WTC11 (cell line): ENCODE measurements at regions not wholly inside any gene's neighbourhood (a gene's known extent, or its start where the extent isn't known, plus 50 kb on each side); places are given as distances from the start of the nearest gene placed in this dataset.

ENCODE experiments used
- ATAC-seq: fragments of 200-7000 bp; cut with Tn5 transposase; 2 replicates; pipeline ENCODE4 v1.10.0; 2021; ENCODE audit warnings: mild to moderate bottlenecking, moderate library complexity
- CTCF ChIA-PET: fragments of 300-600 bp; sonication (Branson Sonifier 250); formaldehyde crosslinking; loops from one replicate; lab custom pipeline; 2021; ENCODE audit warnings: antibody characterized with exemption; lab: Charles Lee
- POLR2A ChIA-PET: fragments of 350-600 bp; sonication (Branson Sonifier 250); formaldehyde crosslinking; loops from one replicate; lab custom pipeline; 2021; ENCODE audit warnings: antibody characterized with exemption; lab: Charles Lee
- DNase-seq: peaks from one replicate; pipeline ENCODE4 v3.0.0; 2021; ENCODE audit warnings: low spot score
- H3K27ac Mint-ChIP-seq: 2 replicates; pipeline ENCODE4 v1.8.0; 2021; ENCODE audit warnings: mixed read lengths
- H3K27me3 Mint-ChIP-seq: 2 replicates; pipeline ENCODE4 v1.8.0; 2021; ENCODE audit warnings: low read depth, mild to moderate bottlenecking, moderate library complexity, mixed read lengths
- H3K36me3 Mint-ChIP-seq: 2 replicates; pipeline ENCODE4 v1.8.0; 2021; ENCODE audit warnings: mixed read lengths
- H3K4me1 Mint-ChIP-seq: 2 replicates; pipeline ENCODE4 v1.8.0; 2022; ENCODE audit warnings: mixed read lengths
- H3K4me3 Mint-ChIP-seq: 2 replicates; pipeline ENCODE4 v1.8.0; 2021; ENCODE audit warnings: mild to moderate bottlenecking, moderate library complexity, mixed read lengths
- H3K9me3 Mint-ChIP-seq: 2 replicates; pipeline ENCODE4 v1.8.0; 2021; ENCODE audit warnings: mixed read lengths
- CBFB ChIP-seq: sonication (generic); formaldehyde crosslinking; IDR thresholded peaks from 2 replicates; pipeline ENCODE4 v1.8.1; 2022; ENCODE audit warnings: mild to moderate bottlenecking, low read depth, missing genetic modification reagents
- CREB1 ChIP-seq: sonication (generic); formaldehyde crosslinking; IDR thresholded peaks from 2 replicates; pipeline ENCODE4 v1.8.0; 2023; ENCODE audit warnings: mild to moderate bottlenecking, missing genetic modification reagents
- CREM ChIP-seq: sonication (generic); formaldehyde crosslinking; IDR thresholded peaks from 2 replicates; pipeline ENCODE4 v1.8.1; 2022; ENCODE audit warnings: mild to moderate bottlenecking, missing genetic modification reagents, moderate library complexity
- ESRRA ChIP-seq: sonication (generic); formaldehyde crosslinking; IDR thresholded peaks from 2 replicates; pipeline ENCODE4 v1.8.1; 2022; ENCODE audit warnings: mild to moderate bottlenecking, missing genetic modification reagents, borderline replicate concordance
- JAZF1 ChIP-seq: fragments of 250-450 bp; sonication (Bioruptor Pico); IDR thresholded peaks from 2 replicates; pipeline ENCODE4 v1.9.0; 2021; ENCODE audit warnings: moderate library complexity, mild to moderate bottlenecking, inconsistent platforms
- JUN ChIP-seq: sonication (generic); formaldehyde crosslinking; IDR thresholded peaks from 2 replicates; pipeline ENCODE4 v1.8.0; 2023; ENCODE audit warnings: mild to moderate bottlenecking, missing genetic modification reagents
- MYBL2 ChIP-seq: sonication (generic); formaldehyde crosslinking; IDR thresholded peaks from 2 replicates; pipeline ENCODE4 v1.8.1; 2023; ENCODE audit warnings: mild to moderate bottlenecking, moderate library complexity, missing genetic modification reagents
- PRRX2 ChIP-seq: fragments of 250-450 bp; sonication (Bioruptor Pico); IDR thresholded peaks from 2 replicates; pipeline ENCODE4 v1.8.0; 2021; ENCODE audit warnings: mild to moderate bottlenecking
- SMAD4 ChIP-seq: sonication (generic); formaldehyde crosslinking; IDR thresholded peaks from 2 replicates; pipeline ENCODE4 v1.8.0; 2022; ENCODE audit warnings: mild to moderate bottlenecking, missing genetic modification reagents
- TEAD1 ChIP-seq: sonication (generic); formaldehyde crosslinking; IDR thresholded peaks from 2 replicates; pipeline ENCODE4 v1.8.0; 2022; ENCODE audit warnings: mild to moderate bottlenecking, missing genetic modification reagents
- ZNF416 ChIP-seq: fragments of 250-450 bp; sonication (Bioruptor Pico); IDR thresholded peaks from 2 replicates; pipeline ENCODE4 v1.9.0; 2021; ENCODE audit warnings: mild to moderate bottlenecking, inconsistent platforms
- TF ChIP-seq, protein P1 (sequence below): sonication (generic); formaldehyde crosslinking; IDR thresholded peaks from 2 replicates; pipeline ENCODE4 v1.8.1; 2023; ENCODE audit warnings: mild to moderate bottlenecking, missing genetic modification reagents, borderline replicate concordance
- TF ChIP-seq, protein P2 (sequence below): sonication (generic); formaldehyde crosslinking; IDR thresholded peaks from 2 replicates; pipeline ENCODE4 v1.8.1; 2023; ENCODE audit warnings: mild to moderate bottlenecking, missing genetic modification reagents, moderate library complexity
- TF ChIP-seq, protein P3 (sequence below): fragments of 250-450 bp; sonication (Bioruptor Pico); IDR thresholded peaks from 2 replicates; pipeline ENCODE4 v2.1.2; 2022; ENCODE audit warnings: mild to moderate bottlenecking, moderate library complexity
- TF ChIP-seq, protein P4 (sequence below): sonication (generic); formaldehyde crosslinking; IDR thresholded peaks from 2 replicates; pipeline ENCODE4 v1.8.1; 2022; ENCODE audit warnings: low read depth, mild to moderate bottlenecking, moderate library complexity, missing genetic modification reagents, borderline replicate concordance
- TF ChIP-seq, protein P5 (sequence below): sonication (generic); formaldehyde crosslinking; IDR thresholded peaks from 2 replicates; pipeline ENCODE4 v1.8.0; 2023; ENCODE audit warnings: missing genetic modification reagents, mild to moderate bottlenecking, borderline replicate concordance
- TF ChIP-seq, protein P6 (sequence below): sonication (generic); formaldehyde crosslinking; IDR thresholded peaks from 2 replicates; pipeline ENCODE4 v1.8.0; 2022; ENCODE audit warnings: missing genetic modification reagents
- TF ChIP-seq, protein P7 (sequence below): sonication (generic); formaldehyde crosslinking; IDR thresholded peaks from 2 replicates; pipeline ENCODE4 v1.8.0; 2023; ENCODE audit warnings: mild to moderate bottlenecking, missing genetic modification reagents
- TF ChIP-seq, protein P8 (sequence below): sonication (generic); formaldehyde crosslinking; IDR thresholded peaks from 2 replicates; pipeline ENCODE4 v1.8.0; 2023; ENCODE audit warnings: missing genetic modification reagents

DNA sequence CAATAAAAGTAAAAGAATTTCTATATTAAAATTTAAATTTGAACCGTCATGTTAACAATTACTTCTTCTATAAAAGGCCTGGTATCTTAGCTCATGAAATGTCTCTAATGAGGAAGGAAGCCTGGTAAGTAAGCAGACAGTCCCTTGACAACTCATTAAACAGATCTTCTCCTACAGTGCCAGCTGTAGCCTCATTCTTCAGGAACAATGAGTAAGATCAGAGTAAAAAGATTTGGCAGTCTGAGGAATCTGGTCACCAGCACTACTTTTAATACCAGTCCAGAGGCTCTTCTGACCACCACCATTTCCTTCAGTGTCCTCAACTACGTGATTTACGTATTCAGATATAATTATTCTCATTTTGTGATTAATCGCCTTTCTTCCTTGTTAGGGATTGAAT is 955.0 kb upstream of the ALCAM start:
- DNase-seq = no peak
- no peak overlapping the region for H3K4me3 Mint-ChIP-seq
- TF ChIP-seq TEAD1 (no peak), SMAD4 (CRISPR knock-in tag) (no peak), PRRX2 (no peak), JUN (no peak), CREB1 (CRISPR knock-in tag) (no peak), JAZF1 (CRISPR knock-in tag) (no peak), ESRRA (no peak), ZNF416 (CRISPR knock-in tag) (no peak), CREM (CRISPR knock-in tag) (no peak), MYBL2 (CRISPR knock-in tag) (no peak), CBFB (CRISPR knock-in tag) (no peak)
- TF ChIP-seq, protein P1, sequence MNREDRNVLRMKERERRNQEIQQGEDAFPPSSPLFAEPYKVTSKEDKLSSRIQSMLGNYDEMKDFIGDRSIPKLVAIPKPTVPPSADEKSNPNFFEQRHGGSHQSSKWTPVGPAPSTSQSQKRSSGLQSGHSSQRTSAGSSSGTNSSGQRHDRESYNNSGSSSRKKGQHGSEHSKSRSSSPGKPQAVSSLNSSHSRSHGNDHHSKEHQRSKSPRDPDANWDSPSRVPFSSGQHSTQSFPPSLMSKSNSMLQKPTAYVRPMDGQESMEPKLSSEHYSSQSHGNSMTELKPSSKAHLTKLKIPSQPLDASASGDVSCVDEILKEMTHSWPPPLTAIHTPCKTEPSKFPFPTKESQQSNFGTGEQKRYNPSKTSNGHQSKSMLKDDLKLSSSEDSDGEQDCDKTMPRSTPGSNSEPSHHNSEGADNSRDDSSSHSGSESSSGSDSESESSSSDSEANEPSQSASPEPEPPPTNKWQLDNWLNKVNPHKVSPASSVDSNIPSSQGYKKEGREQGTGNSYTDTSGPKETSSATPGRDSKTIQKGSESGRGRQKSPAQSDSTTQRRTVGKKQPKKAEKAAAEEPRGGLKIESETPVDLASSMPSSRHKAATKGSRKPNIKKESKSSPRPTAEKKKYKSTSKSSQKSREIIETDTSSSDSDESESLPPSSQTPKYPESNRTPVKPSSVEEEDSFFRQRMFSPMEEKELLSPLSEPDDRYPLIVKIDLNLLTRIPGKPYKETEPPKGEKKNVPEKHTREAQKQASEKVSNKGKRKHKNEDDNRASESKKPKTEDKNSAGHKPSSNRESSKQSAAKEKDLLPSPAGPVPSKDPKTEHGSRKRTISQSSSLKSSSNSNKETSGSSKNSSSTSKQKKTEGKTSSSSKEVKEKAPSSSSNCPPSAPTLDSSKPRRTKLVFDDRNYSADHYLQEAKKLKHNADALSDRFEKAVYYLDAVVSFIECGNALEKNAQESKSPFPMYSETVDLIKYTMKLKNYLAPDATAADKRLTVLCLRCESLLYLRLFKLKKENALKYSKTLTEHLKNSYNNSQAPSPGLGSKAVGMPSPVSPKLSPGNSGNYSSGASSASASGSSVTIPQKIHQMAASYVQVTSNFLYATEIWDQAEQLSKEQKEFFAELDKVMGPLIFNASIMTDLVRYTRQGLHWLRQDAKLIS = no peak
- TF ChIP-seq, protein P2, sequence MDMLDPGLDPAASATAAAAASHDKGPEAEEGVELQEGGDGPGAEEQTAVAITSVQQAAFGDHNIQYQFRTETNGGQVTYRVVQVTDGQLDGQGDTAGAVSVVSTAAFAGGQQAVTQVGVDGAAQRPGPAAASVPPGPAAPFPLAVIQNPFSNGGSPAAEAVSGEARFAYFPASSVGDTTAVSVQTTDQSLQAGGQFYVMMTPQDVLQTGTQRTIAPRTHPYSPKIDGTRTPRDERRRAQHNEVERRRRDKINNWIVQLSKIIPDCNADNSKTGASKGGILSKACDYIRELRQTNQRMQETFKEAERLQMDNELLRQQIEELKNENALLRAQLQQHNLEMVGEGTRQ (CRISPR knock-in tag) = no peak
- TF ChIP-seq, protein P3, sequence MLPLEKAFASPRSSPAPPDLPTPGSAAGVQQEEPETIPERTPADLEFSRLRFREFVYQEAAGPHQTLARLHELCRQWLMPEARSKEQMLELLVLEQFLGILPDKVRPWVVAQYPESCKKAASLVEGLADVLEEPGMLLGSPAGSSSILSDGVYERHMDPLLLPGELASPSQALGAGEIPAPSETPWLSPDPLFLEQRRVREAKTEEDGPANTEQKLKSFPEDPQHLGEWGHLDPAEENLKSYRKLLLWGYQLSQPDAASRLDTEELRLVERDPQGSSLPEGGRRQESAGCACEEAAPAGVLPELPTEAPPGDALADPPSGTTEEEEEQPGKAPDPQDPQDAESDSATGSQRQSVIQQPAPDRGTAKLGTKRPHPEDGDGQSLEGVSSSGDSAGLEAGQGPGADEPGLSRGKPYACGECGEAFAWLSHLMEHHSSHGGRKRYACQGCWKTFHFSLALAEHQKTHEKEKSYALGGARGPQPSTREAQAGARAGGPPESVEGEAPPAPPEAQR = no peak
- TF ChIP-seq, protein P4, sequence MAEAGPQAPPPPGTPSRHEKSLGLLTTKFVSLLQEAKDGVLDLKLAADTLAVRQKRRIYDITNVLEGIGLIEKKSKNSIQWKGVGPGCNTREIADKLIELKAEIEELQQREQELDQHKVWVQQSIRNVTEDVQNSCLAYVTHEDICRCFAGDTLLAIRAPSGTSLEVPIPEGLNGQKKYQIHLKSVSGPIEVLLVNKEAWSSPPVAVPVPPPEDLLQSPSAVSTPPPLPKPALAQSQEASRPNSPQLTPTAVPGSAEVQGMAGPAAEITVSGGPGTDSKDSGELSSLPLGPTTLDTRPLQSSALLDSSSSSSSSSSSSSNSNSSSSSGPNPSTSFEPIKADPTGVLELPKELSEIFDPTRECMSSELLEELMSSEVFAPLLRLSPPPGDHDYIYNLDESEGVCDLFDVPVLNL (CRISPR knock-in tag) = no peak
- TF ChIP-seq, protein P5, sequence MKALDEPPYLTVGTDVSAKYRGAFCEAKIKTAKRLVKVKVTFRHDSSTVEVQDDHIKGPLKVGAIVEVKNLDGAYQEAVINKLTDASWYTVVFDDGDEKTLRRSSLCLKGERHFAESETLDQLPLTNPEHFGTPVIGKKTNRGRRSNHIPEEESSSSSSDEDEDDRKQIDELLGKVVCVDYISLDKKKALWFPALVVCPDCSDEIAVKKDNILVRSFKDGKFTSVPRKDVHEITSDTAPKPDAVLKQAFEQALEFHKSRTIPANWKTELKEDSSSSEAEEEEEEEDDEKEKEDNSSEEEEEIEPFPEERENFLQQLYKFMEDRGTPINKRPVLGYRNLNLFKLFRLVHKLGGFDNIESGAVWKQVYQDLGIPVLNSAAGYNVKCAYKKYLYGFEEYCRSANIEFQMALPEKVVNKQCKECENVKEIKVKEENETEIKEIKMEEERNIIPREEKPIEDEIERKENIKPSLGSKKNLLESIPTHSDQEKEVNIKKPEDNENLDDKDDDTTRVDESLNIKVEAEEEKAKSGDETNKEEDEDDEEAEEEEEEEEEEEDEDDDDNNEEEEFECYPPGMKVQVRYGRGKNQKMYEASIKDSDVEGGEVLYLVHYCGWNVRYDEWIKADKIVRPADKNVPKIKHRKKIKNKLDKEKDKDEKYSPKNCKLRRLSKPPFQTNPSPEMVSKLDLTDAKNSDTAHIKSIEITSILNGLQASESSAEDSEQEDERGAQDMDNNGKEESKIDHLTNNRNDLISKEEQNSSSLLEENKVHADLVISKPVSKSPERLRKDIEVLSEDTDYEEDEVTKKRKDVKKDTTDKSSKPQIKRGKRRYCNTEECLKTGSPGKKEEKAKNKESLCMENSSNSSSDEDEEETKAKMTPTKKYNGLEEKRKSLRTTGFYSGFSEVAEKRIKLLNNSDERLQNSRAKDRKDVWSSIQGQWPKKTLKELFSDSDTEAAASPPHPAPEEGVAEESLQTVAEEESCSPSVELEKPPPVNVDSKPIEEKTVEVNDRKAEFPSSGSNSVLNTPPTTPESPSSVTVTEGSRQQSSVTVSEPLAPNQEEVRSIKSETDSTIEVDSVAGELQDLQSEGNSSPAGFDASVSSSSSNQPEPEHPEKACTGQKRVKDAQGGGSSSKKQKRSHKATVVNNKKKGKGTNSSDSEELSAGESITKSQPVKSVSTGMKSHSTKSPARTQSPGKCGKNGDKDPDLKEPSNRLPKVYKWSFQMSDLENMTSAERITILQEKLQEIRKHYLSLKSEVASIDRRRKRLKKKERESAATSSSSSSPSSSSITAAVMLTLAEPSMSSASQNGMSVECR = no peak
- TF ChIP-seq, protein P6, sequence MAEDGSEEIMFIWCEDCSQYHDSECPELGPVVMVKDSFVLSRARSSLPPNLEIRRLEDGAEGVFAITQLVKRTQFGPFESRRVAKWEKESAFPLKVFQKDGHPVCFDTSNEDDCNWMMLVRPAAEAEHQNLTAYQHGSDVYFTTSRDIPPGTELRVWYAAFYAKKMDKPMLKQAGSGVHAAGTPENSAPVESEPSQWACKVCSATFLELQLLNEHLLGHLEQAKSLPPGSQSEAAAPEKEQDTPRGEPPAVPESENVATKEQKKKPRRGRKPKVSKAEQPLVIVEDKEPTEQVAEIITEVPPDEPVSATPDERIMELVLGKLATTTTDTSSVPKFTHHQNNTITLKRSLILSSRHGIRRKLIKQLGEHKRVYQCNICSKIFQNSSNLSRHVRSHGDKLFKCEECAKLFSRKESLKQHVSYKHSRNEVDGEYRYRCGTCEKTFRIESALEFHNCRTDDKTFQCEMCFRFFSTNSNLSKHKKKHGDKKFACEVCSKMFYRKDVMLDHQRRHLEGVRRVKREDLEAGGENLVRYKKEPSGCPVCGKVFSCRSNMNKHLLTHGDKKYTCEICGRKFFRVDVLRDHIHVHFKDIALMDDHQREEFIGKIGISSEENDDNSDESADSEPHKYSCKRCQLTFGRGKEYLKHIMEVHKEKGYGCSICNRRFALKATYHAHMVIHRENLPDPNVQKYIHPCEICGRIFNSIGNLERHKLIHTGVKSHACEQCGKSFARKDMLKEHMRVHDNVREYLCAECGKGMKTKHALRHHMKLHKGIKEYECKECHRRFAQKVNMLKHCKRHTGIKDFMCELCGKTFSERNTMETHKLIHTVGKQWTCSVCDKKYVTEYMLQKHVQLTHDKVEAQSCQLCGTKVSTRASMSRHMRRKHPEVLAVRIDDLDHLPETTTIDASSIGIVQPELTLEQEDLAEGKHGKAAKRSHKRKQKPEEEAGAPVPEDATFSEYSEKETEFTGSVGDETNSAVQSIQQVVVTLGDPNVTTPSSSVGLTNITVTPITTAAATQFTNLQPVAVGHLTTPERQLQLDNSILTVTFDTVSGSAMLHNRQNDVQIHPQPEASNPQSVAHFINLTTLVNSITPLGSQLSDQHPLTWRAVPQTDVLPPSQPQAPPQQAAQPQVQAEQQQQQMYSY (CRISPR knock-in tag) = no peak
- TF ChIP-seq, protein P7, sequence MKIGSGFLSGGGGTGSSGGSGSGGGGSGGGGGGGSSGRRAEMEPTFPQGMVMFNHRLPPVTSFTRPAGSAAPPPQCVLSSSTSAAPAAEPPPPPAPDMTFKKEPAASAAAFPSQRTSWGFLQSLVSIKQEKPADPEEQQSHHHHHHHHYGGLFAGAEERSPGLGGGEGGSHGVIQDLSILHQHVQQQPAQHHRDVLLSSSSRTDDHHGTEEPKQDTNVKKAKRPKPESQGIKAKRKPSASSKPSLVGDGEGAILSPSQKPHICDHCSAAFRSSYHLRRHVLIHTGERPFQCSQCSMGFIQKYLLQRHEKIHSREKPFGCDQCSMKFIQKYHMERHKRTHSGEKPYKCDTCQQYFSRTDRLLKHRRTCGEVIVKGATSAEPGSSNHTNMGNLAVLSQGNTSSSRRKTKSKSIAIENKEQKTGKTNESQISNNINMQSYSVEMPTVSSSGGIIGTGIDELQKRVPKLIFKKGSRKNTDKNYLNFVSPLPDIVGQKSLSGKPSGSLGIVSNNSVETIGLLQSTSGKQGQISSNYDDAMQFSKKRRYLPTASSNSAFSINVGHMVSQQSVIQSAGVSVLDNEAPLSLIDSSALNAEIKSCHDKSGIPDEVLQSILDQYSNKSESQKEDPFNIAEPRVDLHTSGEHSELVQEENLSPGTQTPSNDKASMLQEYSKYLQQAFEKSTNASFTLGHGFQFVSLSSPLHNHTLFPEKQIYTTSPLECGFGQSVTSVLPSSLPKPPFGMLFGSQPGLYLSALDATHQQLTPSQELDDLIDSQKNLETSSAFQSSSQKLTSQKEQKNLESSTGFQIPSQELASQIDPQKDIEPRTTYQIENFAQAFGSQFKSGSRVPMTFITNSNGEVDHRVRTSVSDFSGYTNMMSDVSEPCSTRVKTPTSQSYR (CRISPR knock-in tag) = no peak
- TF ChIP-seq, protein P8, sequence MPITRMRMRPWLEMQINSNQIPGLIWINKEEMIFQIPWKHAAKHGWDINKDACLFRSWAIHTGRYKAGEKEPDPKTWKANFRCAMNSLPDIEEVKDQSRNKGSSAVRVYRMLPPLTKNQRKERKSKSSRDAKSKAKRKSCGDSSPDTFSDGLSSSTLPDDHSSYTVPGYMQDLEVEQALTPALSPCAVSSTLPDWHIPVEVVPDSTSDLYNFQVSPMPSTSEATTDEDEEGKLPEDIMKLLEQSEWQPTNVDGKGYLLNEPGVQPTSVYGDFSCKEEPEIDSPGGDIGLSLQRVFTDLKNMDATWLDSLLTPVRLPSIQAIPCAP (CRISPR knock-in tag) = no peak
- H3K4me1 Mint-ChIP-seq = peaks cover 11% of the 10 kb centered on the region
- peaks cover 2% of the 10 kb centered on the region; the same call in 1 of the 2 replicates for H3K9me3 Mint-ChIP-seq
- ChIA-PET POLR2A (no interaction called here), CTCF (no interaction called here)
- H3K27me3 Mint-ChIP-seq = no peaks in the 10 kb centered on the region
- no peaks in the 10 kb centered on the region for H3K36me3 Mint-ChIP-seq
- no peak overlapping the region for H3K27ac Mint-ChIP-seq
- no peak for ATAC-seq
